Fibroblast of villous mesenchyme (primary cell): ENCODE measurements at regions not wholly inside any gene's neighbourhood (a gene's known extent, or its start where the extent isn't known, plus 50 kb on each side); places are given as distances from the start of the nearest gene placed in this dataset.

Experiments
- DNase-seq: peaks from one replicate; pipeline ENCODE4 v3.0.0-alpha.2; 2010; ENCODE audit warnings: low read depth
- H3K4me3 ChIP-seq: 2 replicates; pipeline ENCODE4 v1.5.1; 2011; ENCODE audit warnings: low read depth, mild to moderate bottlenecking, low read length
- TF ChIP-seq, protein P1 (sequence below): IDR thresholded peaks from 2 replicates; pipeline ENCODE4 v1.5.1; 2012; ENCODE audit warnings: low read depth, mild to moderate bottlenecking, low read length; ENCODE audit not compliant: insufficient read depth

DNA sequence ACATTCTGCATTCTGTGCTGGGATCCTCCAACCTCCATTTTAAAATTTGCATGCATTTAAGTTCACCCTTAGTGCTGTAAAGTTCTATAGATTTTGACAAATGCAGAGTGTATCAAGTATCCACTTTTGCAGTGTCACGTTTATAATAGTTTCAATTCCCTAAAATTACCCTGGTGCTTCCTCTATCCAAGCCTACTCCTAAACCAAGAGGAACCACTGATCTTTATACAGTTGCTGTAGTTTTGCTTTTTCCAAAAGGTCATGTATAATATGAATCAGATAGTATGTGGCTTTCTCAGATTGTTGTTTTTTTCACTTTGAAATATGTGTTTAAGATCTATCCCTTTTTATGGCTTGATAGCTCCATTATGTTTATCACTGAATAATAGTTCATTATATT lies 468.4 kb upstream of the CDH6 start:
- TF ChIP-seq, protein P1, sequence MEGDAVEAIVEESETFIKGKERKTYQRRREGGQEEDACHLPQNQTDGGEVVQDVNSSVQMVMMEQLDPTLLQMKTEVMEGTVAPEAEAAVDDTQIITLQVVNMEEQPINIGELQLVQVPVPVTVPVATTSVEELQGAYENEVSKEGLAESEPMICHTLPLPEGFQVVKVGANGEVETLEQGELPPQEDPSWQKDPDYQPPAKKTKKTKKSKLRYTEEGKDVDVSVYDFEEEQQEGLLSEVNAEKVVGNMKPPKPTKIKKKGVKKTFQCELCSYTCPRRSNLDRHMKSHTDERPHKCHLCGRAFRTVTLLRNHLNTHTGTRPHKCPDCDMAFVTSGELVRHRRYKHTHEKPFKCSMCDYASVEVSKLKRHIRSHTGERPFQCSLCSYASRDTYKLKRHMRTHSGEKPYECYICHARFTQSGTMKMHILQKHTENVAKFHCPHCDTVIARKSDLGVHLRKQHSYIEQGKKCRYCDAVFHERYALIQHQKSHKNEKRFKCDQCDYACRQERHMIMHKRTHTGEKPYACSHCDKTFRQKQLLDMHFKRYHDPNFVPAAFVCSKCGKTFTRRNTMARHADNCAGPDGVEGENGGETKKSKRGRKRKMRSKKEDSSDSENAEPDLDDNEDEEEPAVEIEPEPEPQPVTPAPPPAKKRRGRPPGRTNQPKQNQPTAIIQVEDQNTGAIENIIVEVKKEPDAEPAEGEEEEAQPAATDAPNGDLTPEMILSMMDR, result no peak
- no peak overlapping the region for H3K4me3 ChIP-seq

DNA sequence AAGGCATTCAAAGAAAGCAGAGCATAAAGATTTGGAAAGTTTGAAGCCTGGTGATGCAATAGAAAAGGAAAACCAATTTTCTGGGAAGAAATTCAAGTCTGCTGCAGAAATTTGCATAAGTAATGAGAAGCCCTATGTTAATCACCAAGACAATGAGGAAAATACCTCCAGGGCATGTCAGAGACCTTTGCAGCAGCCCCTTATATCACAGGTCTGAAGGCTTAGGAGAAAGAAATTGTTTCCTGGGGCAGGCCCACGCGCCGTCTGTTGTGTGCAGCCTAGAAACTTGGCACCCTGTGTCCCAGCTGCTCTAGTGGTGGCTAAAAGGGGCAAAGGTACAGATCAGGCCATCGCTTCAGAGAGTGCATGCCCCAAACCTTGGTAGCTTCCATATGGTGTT lies 495.3 kb upstream of the CDH6 start:
- TF ChIP-seq, protein P1, result no peak
- DNase-seq, result no peak
- H3K4me3 ChIP-seq, result no peak overlapping the region

More for the DNA sequence above, 468.4 kb upstream of the CDH6 start:
- no peak for DNase-seq

DNA sequence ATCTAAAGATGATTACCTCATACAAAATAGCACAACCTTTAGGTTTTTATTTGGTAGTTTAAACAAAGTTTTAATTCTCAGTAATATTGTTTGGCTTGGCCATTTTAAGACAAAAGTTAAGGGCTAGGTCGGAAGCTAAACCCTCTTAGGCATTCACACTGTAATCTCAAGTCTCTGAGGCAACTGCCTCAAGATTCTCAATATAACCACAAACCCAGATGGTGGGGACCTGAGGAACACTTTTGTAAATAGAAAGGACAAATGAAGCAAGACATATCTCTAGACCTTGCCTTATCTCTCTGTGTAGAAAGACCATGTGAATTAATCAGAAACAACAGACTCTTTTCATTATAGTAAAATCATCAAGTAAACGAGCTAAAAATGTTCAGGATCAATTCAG lies 500.2 kb upstream of the CDH6 start:
- DNase-seq, result no peak
- TF ChIP-seq, protein P1, result no peak
- H3K4me3 ChIP-seq, result no peak overlapping the region

DNA sequence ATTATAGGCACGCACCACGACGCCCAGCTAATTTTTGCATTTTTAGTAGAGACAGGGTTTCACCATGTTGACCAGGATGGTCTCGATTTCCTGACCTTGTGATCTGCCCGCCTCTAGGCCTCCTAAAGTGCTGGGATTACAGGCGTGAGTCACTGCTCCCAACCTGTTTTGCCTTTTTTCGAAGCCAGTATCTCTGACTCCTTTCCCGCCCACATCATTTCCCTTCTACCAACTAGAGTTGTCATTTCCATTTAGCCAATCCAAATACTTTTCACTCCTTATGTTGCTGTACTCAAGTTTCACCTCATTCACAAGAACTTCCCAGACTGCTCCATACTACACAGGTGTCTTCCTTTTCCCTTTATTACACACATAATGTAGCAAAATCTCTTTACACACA lies 502.6 kb upstream of the CDH6 start:
- DNase-seq, result no peak
- no peak overlapping the region for H3K4me3 ChIP-seq
- TF ChIP-seq, protein P1, result no peak

DNA sequence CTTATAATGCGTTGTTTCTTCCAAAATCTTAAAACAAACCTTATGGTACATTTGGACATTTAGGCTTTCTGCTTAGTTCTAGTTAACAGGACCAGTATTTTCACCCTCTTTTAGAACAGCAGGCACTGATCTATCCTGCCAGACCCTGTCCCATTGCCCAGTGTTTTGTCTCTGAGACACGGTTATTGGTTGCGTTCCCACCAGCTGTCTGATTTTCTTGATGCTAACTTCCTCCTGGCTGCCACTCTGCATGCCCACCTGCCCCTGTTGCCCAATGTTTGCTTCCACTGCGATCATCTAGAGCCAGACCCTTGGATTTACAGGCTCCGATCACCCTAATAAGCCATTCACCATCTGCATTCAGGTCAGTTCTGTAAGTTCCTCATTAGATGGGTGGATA lies 506.0 kb upstream of the CDH6 start:
- TF ChIP-seq, protein P1, result no peak
- no peak overlapping the region for H3K4me3 ChIP-seq

DNA sequence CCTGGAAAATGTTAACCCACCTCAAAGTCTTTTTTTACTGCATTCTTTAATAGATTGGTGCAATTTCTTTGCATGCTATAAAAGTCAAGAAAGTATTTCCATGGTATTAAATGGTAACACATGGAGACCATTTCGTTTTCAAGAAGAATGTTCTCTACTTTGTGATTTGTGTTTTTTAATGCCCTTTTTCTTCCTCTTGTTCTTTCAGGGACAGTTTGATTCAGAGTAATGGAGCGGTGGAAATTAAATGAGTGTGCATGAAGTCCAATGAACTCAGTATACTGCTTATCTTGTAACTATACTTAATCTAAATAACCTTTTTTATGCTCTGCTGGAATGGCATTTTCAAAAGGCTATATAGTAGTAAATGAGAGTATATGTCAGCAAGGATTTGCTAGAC lies 507.0 kb upstream of the CDH6 start:
- TF ChIP-seq, protein P1, result no peak
- no peak overlapping the region for H3K4me3 ChIP-seq
- no peak for DNase-seq

More for the DNA sequence above, 506.0 kb upstream of the CDH6 start:
- no peak for DNase-seq

DNA sequence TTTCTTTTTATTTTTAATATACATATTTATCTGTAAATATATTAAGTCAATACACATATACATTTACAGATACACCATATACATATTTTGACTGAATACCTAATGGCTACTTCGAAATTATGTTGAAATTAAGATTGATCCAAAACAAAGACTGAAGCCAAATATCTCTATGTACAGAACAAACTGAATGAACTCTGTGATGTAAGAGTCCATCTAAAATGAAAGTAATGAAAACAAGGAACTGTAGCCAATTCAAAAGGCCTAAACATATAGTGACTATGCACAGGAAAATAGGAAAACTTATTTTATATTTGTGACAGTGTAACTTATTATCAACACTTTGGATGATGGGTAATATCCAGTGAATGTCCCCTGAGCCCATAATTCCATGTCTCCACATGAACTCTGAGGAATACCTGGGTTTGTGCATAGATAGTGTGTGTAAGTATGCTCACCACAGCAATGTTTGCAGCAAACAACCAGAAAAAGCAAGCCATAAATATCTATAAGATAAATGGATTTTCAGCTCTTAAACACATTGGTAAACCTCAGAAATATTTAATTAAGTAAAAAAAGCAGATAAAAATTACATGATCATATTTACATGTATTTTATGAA lies 517.2 kb upstream of the CDH6 start:
- TF ChIP-seq, protein P1, result no peak
- DNase-seq, result no peak
- no peak overlapping the region for H3K4me3 ChIP-seq
